H9 (cell line): ENCODE measurements at regions not wholly inside any gene's neighbourhood (a gene's known extent, or its start where the extent isn't known, plus 50 kb on each side); places are given as distances from the start of the nearest gene placed in this dataset.

Source experiments
- DNase-seq: peaks from one replicate; pipeline ENCODE4 v3.0.0-alpha.2; 2017
- H2AFZ ChIP-seq: one replicate; pipeline ENCODE4 v1.6.1; 2013; ENCODE audit warnings: mild to moderate bottlenecking, low read length, control low read depth, moderate library complexity
- H2AK5ac ChIP-seq: 2 replicates; pipeline ENCODE4 v1.6.1; 2013; ENCODE audit warnings: low read length, control low read depth, mixed read lengths; ENCODE audit not compliant: insufficient read length
- H2BK120ac ChIP-seq: one replicate; pipeline ENCODE4 v1.6.1; 2013; ENCODE audit warnings: low read depth, mild to moderate bottlenecking, low read length, control low read depth, inconsistent platforms; ENCODE audit not compliant: poor library complexity, severe bottlenecking
- H2BK12ac ChIP-seq: 2 replicates; pipeline ENCODE4 v1.6.1; 2013; ENCODE audit warnings: low read length, control low read depth, mixed read lengths, low read depth; ENCODE audit not compliant: insufficient read length
- H2BK15ac ChIP-seq: 2 replicates; pipeline ENCODE4 v1.6.1; 2013; ENCODE audit warnings: low read depth, low read length, control low read depth
- H2BK20ac ChIP-seq: one replicate; pipeline ENCODE4 v1.6.1; 2013; ENCODE audit warnings: low read depth, mild to moderate bottlenecking, low read length, control low read depth, inconsistent platforms; ENCODE audit not compliant: poor library complexity, severe bottlenecking
- H2BK5ac ChIP-seq: 2 replicates; pipeline ENCODE4 v1.6.1; 2013; ENCODE audit warnings: low read length, control low read depth, mixed read lengths; ENCODE audit not compliant: insufficient read length
- H3K14ac ChIP-seq: 2 replicates; pipeline ENCODE4 v1.6.1; 2013; ENCODE audit warnings: low read length, control low read depth; ENCODE audit not compliant: insufficient read depth
- H3K18ac ChIP-seq: 2 replicates; pipeline ENCODE4 v1.6.1; 2013; ENCODE audit warnings: low read depth, mild to moderate bottlenecking, mixed read lengths, low read length, control low read depth; ENCODE audit not compliant: insufficient read length
- H3K23ac ChIP-seq: 2 replicates; pipeline ENCODE4 v1.6.1; 2013; ENCODE audit warnings: low read length, control low read depth, mixed read lengths, low read depth; ENCODE audit not compliant: insufficient read length
- H3K23me2 ChIP-seq: 2 replicates; pipeline ENCODE4 v1.6.1; 2013; ENCODE audit warnings: low read depth, mild to moderate bottlenecking, mixed read lengths, low read length, control low read depth; ENCODE audit not compliant: insufficient read length, poor library complexity, severe bottlenecking
- H3K27ac ChIP-seq: 2 replicates; pipeline ENCODE4 v1.5.1; 2013; ENCODE audit warnings: low read length, control low read depth, mixed read lengths, low read depth; ENCODE audit not compliant: insufficient read length
- H3K27me3 ChIP-seq: 2 replicates; pipeline ENCODE4 v1.6.1; 2013; ENCODE audit warnings: low read length, control low read depth, inconsistent platforms; ENCODE audit not compliant: insufficient read depth
- H3K4ac ChIP-seq: 2 replicates; pipeline ENCODE4 v1.6.1; 2013; ENCODE audit warnings: low read depth, mild to moderate bottlenecking, control low read depth, inconsistent platforms, low read length, moderate library complexity
- H3K4me1 ChIP-seq: 2 replicates; pipeline ENCODE4 v1.6.1; 2013; ENCODE audit warnings: low read length, control low read depth, inconsistent platforms; ENCODE audit not compliant: insufficient read depth
- H3K4me2 ChIP-seq: 2 replicates; pipeline ENCODE4 v1.6.1; 2013; ENCODE audit warnings: low read length, control low read depth, mixed read lengths; ENCODE audit not compliant: insufficient read length, insufficient read depth
- H3K56ac ChIP-seq: 2 replicates; pipeline ENCODE4 v1.6.1; 2013; ENCODE audit warnings: low read depth, mild to moderate bottlenecking, mixed read lengths, low read length, control low read depth; ENCODE audit not compliant: insufficient read length
- H3K79me1 ChIP-seq: 2 replicates; pipeline ENCODE4 v1.6.1; 2013; ENCODE audit warnings: low read depth, mild to moderate bottlenecking, moderate library complexity, low read length, control low read depth, inconsistent platforms; ENCODE audit not compliant: insufficient read depth, poor library complexity, severe bottlenecking
- H3K79me2 ChIP-seq: 2 replicates; pipeline ENCODE4 v1.6.1; 2013; ENCODE audit warnings: low read length, control low read depth, inconsistent platforms; ENCODE audit not compliant: insufficient read depth
- H3K9ac ChIP-seq: 2 replicates; pipeline ENCODE4 v1.6.1; 2013; ENCODE audit warnings: low read length, control low read depth, mixed read lengths; ENCODE audit not compliant: insufficient read length; ENCODE audit errors: extremely low read depth
- H3K9me3 ChIP-seq: one replicate; pipeline ENCODE4 v1.6.1; 2013; ENCODE audit warnings: low read depth, low read length, inconsistent platforms; ENCODE audit not compliant: control insufficient read depth
- H3T11ph ChIP-seq: one replicate; pipeline ENCODE4 v1.6.1; 2013; ENCODE audit warnings: mild to moderate bottlenecking, low read length, control low read depth, inconsistent platforms
- H4K20me1 ChIP-seq: one replicate; pipeline ENCODE4 v1.6.1; 2013; ENCODE audit not compliant: control insufficient read depth, insufficient read length, insufficient read depth
- H4K5ac ChIP-seq: 2 replicates; pipeline ENCODE4 v1.6.1; 2013; ENCODE audit warnings: low read depth, mild to moderate bottlenecking, mixed read lengths, low read length, control low read depth; ENCODE audit not compliant: insufficient read length
- H4K8ac ChIP-seq: replicated peaks from 2 replicates; pipeline ENCODE4 v1.6.1; 2013; ENCODE audit warnings: low read length, control low read depth, mixed read lengths, low read depth; ENCODE audit not compliant: insufficient read length
- H4K91ac ChIP-seq: 2 replicates; pipeline ENCODE4 v1.6.1; 2013; ENCODE audit warnings: low read depth, mild to moderate bottlenecking, moderate library complexity, mixed read lengths, low read length, control low read depth; ENCODE audit not compliant: insufficient read length
- H3K27ac Mint-ChIP-seq, 3 experiments: 2 replicates in 2 of 3; 3 replicates in 1 of 3; pipeline ENCODE4 v1.8.0; 2020 to 2021; ENCODE audit warnings: mixed read lengths in 3 of 3, mild to moderate bottlenecking in 1 of 3, moderate library complexity in 1 of 3
- H3K27me3 Mint-ChIP-seq: 2 replicates; pipeline ENCODE4 v1.8.0; 2021; ENCODE audit warnings: low read depth, mild to moderate bottlenecking, moderate library complexity, mixed read lengths
- H3K36me3 Mint-ChIP-seq, 3 experiments: 2 replicates in 2 of 3; 3 replicates in 1 of 3; pipeline ENCODE4 v1.8.0; 2020 to 2021; ENCODE audit warnings: low read depth in 3 of 3, mixed read lengths in 3 of 3; ENCODE audit not compliant: insufficient read depth in 1 of 3
- H3K4me1 Mint-ChIP-seq, 2 experiments: 2 replicates each; pipeline ENCODE4 v1.8.0; 2020; ENCODE audit warnings: mixed read lengths in 2 of 2
- H3K4me3 Mint-ChIP-seq, 2 experiments: 2 replicates in 1 of 2; 3 replicates in 1 of 2; pipeline ENCODE4 v1.8.0; 2020 to 2021; ENCODE audit warnings: mild to moderate bottlenecking in 2 of 2, mixed read lengths in 2 of 2, moderate library complexity in 1 of 2
- H3K9me3 Mint-ChIP-seq, 2 experiments: 2 replicates in 1 of 2; 3 replicates in 1 of 2; pipeline ENCODE4 v1.8.0; 2020; ENCODE audit warnings: mild to moderate bottlenecking in 2 of 2, mixed read lengths in 2 of 2, moderate library complexity in 1 of 2
- WGBS: extraction: QIAGEN DNeasy Blood & Tissue Kit; methylation state at CpG from one replicate; pipeline ENCODE4 v1.1.7; 2013; ENCODE audit warnings: missing lambda C conversion rate, low lambda C conversion rate, mixed read lengths; ENCODE audit not compliant: insufficient read length; ENCODE audit errors: extremely low coverage; 5-methylcytosine and 5-hydroxymethylcytosine counted together
- TF ChIP-seq, protein P1 (sequence below): fragments of 200-600 bp; sonication (generic); conservative IDR thresholded peaks from 3 replicates; pipeline ENCODE4 v1.8.0; 2021; ENCODE audit warnings: antibody characterized with exemption, mild to moderate bottlenecking

DNA sequence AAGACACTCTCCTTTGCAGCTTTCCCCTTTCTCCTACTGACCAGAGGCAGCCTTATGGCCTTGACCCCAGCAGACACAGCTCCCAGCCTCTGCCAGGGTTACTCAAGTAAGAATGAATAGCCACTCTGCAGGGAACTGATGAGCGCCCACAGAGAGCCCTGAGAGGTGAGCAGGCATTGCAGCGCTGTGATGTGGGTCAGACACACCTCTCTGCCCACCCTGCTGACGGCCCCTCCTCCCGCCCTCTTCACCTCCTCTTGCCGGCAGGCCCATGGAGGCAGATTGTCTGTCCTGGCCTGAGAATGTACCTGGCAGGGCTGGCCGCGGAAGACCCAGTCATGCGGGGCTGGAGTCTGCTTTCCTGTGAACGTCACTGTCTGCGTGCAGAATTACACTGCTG is 512.6 kb upstream of the PPP2R3A start:
- H3K9ac ChIP-seq = no peak overlapping the region
- H2BK12ac ChIP-seq = no peak overlapping the region
- DNase-seq = peak; percentile 52
- H3K79me2 ChIP-seq = no peaks in the 10 kb centered on the region
- H4K5ac ChIP-seq = no peak overlapping the region
- no peak overlapping the region for H2BK15ac ChIP-seq
- no peak overlapping the region for H4K91ac ChIP-seq
- no peak overlapping the region; the same call in 1 of the 2 replicates for H3K14ac ChIP-seq
- TF ChIP-seq, protein P1, sequence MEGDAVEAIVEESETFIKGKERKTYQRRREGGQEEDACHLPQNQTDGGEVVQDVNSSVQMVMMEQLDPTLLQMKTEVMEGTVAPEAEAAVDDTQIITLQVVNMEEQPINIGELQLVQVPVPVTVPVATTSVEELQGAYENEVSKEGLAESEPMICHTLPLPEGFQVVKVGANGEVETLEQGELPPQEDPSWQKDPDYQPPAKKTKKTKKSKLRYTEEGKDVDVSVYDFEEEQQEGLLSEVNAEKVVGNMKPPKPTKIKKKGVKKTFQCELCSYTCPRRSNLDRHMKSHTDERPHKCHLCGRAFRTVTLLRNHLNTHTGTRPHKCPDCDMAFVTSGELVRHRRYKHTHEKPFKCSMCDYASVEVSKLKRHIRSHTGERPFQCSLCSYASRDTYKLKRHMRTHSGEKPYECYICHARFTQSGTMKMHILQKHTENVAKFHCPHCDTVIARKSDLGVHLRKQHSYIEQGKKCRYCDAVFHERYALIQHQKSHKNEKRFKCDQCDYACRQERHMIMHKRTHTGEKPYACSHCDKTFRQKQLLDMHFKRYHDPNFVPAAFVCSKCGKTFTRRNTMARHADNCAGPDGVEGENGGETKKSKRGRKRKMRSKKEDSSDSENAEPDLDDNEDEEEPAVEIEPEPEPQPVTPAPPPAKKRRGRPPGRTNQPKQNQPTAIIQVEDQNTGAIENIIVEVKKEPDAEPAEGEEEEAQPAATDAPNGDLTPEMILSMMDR = no peak
- H3K18ac ChIP-seq = no peak overlapping the region
- peaks cover 4% of the 10 kb centered on the region; the same call in 1 of the 2 replicates for H3K4me1 ChIP-seq
- no peak overlapping the region for H3T11ph ChIP-seq
- H3K9me3 ChIP-seq = no peaks in the 10 kb centered on the region
- H3K4ac ChIP-seq = no peak overlapping the region
- no peaks in the 10 kb centered on the region for H3K27me3 ChIP-seq
- no peak overlapping the region for H2BK20ac ChIP-seq
- no CpG with 5 or more reads among the region's 10 CpGs for WGBS
- H4K20me1 ChIP-seq = no peaks in the 10 kb centered on the region
- H3K79me1 ChIP-seq = no peaks in the 10 kb centered on the region
- no peak overlapping the region for H3K27ac ChIP-seq
- H3K27ac Mint-ChIP-seq = peak overlapping the region in 1 of 3 experiments; percentile 25; a peak in 1 of 7 replicates
- peaks cover 0 to 7% of the 10 kb centered on the region in 2 experiments; a peak in 3 of 5 replicates for H3K9me3 Mint-ChIP-seq
- H2BK5ac ChIP-seq = no peak overlapping the region
- no peak overlapping the region for H2AFZ ChIP-seq
- no peak overlapping the region for H2BK120ac ChIP-seq
- peaks cover 0 to 8% (median 0%) of the 10 kb centered on the region in 3 experiments; a peak in 2 of 7 replicates for H3K36me3 Mint-ChIP-seq
- H3K4me1 Mint-ChIP-seq = peaks cover 20% of the 10 kb centered on the region in 2 experiments
- no peak overlapping the region for H4K8ac ChIP-seq
- H3K23me2 ChIP-seq = no peaks in the 10 kb centered on the region
- H3K27me3 Mint-ChIP-seq = peaks cover 11% of the 10 kb centered on the region
- H3K4me3 Mint-ChIP-seq = no peak overlapping the region
- H2AK5ac ChIP-seq = no peak overlapping the region
- no peak overlapping the region for H3K56ac ChIP-seq
- H3K4me2 ChIP-seq = no peak overlapping the region
- no peak overlapping the region for H3K23ac ChIP-seq
